Common myeloid progenitor, CD34-positive (primary cell): ENCODE measurements at regions not wholly inside any gene's neighbourhood (a gene's known extent, or its start where the extent isn't known, plus 50 kb on each side); places are given as distances from the start of the nearest gene placed in this dataset.

Experiments used
- CTCF ChIA-PET: fragments of 350-600 bp; sonication (Branson Sonifier 250); formaldehyde crosslinking; loops from one replicate; lab custom pipeline; 2021; ENCODE audit warnings: antibody characterized with exemption; lab: Charles Lee
- POLR2A ChIA-PET: fragments of 350-600 bp; sonication (Branson Sonifier 250); formaldehyde crosslinking; loops from one replicate; lab custom pipeline; 2021; ENCODE audit warnings: antibody characterized with exemption; lab: Charles Lee
- DNase-seq, 3 donors: peaks; one replicate each; pipeline versions ENCODE4 v3.0.0 to v3.0.0-alpha.2; 2013
- H3K27ac ChIP-seq, 2 experiments: 1 replicate in 1 of 2; 2 replicates in 1 of 2; pipeline ENCODE4 v1.7.0; 2013; ENCODE audit warnings: inconsistent platforms in 2 of 2, low read length in 2 of 2, mild to moderate bottlenecking in 2 of 2, low read depth in 1 of 2, moderate library complexity in 1 of 2; ENCODE audit not compliant: severe bottlenecking in 2 of 2, insufficient read depth in 1 of 2, poor library complexity in 1 of 2
- H3K27me3 ChIP-seq, 5 experiments: replicated peaks in 2 of 5; 1 replicate in 3 of 5; 2 replicates in 2 of 5; pipeline versions ENCODE4 v1.6.1 to v1.7.0; 2013; ENCODE audit warnings: low read length in 4 of 5, mild to moderate bottlenecking in 2 of 5, moderate library complexity in 2 of 5, inconsistent platforms in 1 of 5; ENCODE audit not compliant: insufficient read depth in 5 of 5, control insufficient read depth in 4 of 5
- H3K36me3 ChIP-seq, 4 experiments: 1 replicate in 2 of 4; 2 replicates in 2 of 4; pipeline versions ENCODE4 v1.6.1 to v1.7.0; 2013; ENCODE audit warnings: low read length in 3 of 4, control low read depth in 1 of 4, mild to moderate bottlenecking in 1 of 4; ENCODE audit not compliant: control insufficient read depth in 4 of 4, insufficient read depth in 4 of 4
- H3K4me1 ChIP-seq, 4 experiments: 1 replicate in 3 of 4; 2 replicates in 1 of 4; pipeline versions ENCODE4 v1.6.1 to v1.7.1; 2013; ENCODE audit warnings: low read length in 3 of 4, mild to moderate bottlenecking in 3 of 4, control low read depth in 1 of 4, inconsistent platforms in 1 of 4, moderate library complexity in 1 of 4; ENCODE audit not compliant: control insufficient read depth in 4 of 4, insufficient read depth in 4 of 4; ENCODE audit errors: control extremely low read depth in 1 of 4
- H3K4me3 ChIP-seq, 7 experiments: 1 replicate in 4 of 7; 2 replicates in 3 of 7; pipeline versions ENCODE4 v1.5.1 to v1.7.0; 2013; ENCODE audit warnings: mild to moderate bottlenecking in 7 of 7, low read length in 6 of 7, moderate library complexity in 6 of 7, inconsistent platforms in 2 of 7, low read depth in 2 of 7, control low read depth in 1 of 7; ENCODE audit not compliant: insufficient read depth in 4 of 7, control insufficient read depth in 1 of 7; ENCODE audit errors: extremely low read depth in 1 of 7
- H3K9me3 ChIP-seq, 5 experiments: 1 replicate in 4 of 5; 2 replicates in 1 of 5; pipeline versions ENCODE4 v1.6.1 to v1.7.1; 2013; ENCODE audit warnings: low read length in 4 of 5, mild to moderate bottlenecking in 2 of 5, inconsistent platforms in 1 of 5, low read depth in 1 of 5, moderate library complexity in 1 of 5; ENCODE audit not compliant: control insufficient read depth in 4 of 5, insufficient read depth in 2 of 5; ENCODE audit errors: control extremely low read depth in 1 of 5
- WGBS: methylation state at CpG from one replicate; pipeline ENCODE4 v1.1.5; 2013; ENCODE audit not compliant: insufficient coverage; 5-methylcytosine and 5-hydroxymethylcytosine counted together

DNA sequence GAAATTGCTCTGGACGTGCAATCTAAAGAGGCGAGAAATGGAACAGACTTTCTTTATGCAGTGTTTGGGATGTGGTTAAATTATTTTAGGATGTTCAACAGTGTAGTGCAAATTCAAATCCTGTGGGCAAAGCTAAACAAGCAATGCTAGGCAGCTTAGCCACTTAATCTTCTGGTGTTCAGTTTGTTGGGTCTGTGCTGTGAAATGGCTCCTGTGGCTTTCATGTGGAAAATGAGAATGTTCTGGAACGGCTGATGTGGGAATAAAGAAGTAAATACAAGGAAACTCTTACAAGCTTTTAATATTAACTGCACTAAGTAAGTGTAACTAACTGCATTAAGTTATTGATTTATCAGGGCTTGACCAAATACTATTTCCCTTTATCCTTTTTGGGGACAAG, 766.6 kb downstream of the ADGRL2 start:
- H3K4me1 ChIP-seq: no peaks in the 10 kb centered on the region
- 100% methylated on average over 1 of the region's 3 CpGs for WGBS
- ChIA-PET POLR2A (interaction anchor here (1.1 kb wide), 1 partner anchor 14 kb away, joined by 3 read pairs; no protein-coding TSS in a partner anchor), CTCF (no interaction called here)
- H3K4me3 ChIP-seq: no peak overlapping the region
- no peak for DNase-seq
- H3K27ac ChIP-seq: no peak overlapping the region
- no peaks in the 10 kb centered on the region for H3K9me3 ChIP-seq
- no peaks in the 10 kb centered on the region for H3K27me3 ChIP-seq
- H3K36me3 ChIP-seq: no peaks in the 10 kb centered on the region

DNA sequence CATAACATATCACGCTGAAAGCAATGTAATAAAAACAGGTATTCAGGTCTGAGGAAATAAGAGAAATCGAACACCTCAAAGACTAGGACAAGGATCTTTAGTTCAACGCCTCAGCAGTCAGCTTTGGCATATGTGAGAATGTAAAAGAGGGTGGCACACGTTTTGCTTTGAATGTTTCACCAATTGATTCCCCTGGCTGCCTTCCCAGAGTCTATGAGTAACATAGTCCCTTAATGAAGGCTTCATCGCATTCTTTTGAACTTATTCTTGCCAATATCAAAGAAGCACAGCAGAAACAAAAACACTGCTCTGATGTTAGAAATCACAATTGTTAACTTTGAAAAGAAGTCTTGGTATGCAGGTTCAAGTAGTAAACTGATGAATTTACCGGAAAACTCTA, 764.8 kb downstream of the ADGRL2 start:
- Histone ChIP-seq H3K4me1 (no peaks in the 10 kb centered on the region), H3K27ac (no peak overlapping the region), H3K9me3 (no peaks in the 10 kb centered on the region), H3K4me3 (no peak overlapping the region), H3K27me3 (no peaks in the 10 kb centered on the region), H3K36me3 (no peaks in the 10 kb centered on the region)
- POLR2A ChIA-PET: no interaction called here
- CTCF ChIA-PET: interaction anchor here (1.2 kb wide), 1 partner anchor 10 kb away, joined by 3 read pairs; no protein-coding TSS in a partner anchor
- no peak for DNase-seq
- 100% methylated on average over 4 of the region's 6 CpGs for WGBS

DNA sequence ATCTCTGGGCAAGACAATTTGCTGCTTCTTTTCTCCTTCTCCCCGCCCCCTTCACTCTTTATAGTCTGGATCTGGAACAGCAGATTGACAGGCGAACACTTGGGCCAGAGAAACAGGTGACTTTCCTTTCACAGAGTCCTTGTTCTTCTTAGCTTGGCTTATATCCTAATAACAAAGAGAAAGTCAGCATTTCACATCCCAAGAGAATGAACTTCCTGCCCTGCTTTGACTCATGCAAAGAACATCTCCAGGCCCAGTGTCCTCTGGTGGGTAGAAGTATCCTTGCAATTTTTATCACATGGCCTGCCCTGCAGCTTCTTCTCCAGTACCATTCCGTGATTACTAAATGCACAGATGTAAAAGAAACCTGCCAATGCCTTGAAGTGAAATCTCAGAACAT, 764.4 kb downstream of the ADGRL2 start:
- WGBS: 94% methylated on average over 2 of the region's 3 CpGs
- CTCF ChIA-PET: interaction anchor here (1.2 kb wide), 1 partner anchor 10 kb away, joined by 3 read pairs; no protein-coding TSS in a partner anchor
- POLR2A ChIA-PET: no interaction called here

DNA sequence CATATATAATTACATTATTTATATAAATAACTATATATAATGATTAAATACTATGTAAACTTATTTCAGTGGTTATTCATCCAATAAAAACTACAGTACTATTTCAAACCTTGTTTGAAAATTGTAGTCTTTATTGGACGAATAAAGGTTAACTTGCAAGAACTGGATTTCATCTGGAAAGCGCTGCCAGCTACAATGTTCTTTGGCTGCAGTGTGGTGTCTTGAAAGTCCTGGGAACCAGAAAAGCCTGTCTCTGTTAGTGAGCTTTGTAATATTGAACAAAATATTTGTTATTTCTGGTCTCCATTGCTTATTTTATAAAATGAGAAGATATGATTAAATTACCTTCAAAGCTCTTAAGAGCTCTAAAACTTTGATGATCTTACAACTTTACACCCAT, 763.6 kb downstream of the ADGRL2 start:
- no peak for DNase-seq
- Histone ChIP-seq H3K9me3 (no peaks in the 10 kb centered on the region), H3K27me3 (no peaks in the 10 kb centered on the region), H3K27ac (no peak overlapping the region), H3K4me1 (no peaks in the 10 kb centered on the region), H3K36me3 (no peaks in the 10 kb centered on the region), H3K4me3 (no peak overlapping the region)
- WGBS: 100% methylated on average over 2 of the region's 2 CpGs
- ChIA-PET CTCF (interaction anchor here (1.2 kb wide), 1 partner anchor 11 kb away, joined by 3 read pairs; no protein-coding TSS in a partner anchor), POLR2A (no interaction called here)

More for the DNA sequence above, 764.4 kb downstream of the ADGRL2 start:
- Histone ChIP-seq H3K36me3 (no peaks in the 10 kb centered on the region), H3K4me1 (no peaks in the 10 kb centered on the region), H3K9me3 (no peaks in the 10 kb centered on the region), H3K27ac (no peak overlapping the region), H3K4me3 (no peak overlapping the region), H3K27me3 (no peaks in the 10 kb centered on the region)
- DNase-seq: no peak

DNA sequence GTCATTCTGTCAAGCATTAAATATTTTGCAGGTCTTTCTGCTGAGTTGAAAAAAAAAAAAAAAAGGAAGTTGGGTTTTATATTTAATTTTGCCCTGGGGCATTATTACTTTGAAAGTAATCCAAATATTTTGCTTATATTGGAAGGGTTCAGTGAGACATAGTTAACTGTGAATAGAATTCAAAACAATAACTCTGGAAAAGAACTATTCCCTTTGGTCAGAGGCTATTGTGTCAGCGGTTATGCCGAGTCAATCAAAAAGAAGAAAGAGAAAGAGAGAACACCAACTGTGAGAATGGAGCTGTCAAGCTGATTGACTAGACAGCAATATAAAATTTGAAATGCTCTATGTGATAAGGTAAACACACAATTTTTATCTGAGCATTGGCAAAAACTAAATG, 761.7 kb downstream of the ADGRL2 start:
- H3K27me3 ChIP-seq: no peaks in the 10 kb centered on the region
- H3K9me3 ChIP-seq: no peaks in the 10 kb centered on the region
- no peak overlapping the region for H3K4me3 ChIP-seq
- no peaks in the 10 kb centered on the region for H3K36me3 ChIP-seq
- ChIA-PET CTCF (no interaction called here), POLR2A (no interaction called here)
- no CpG with 5 or more reads among the region's 2 CpGs for WGBS
- H3K27ac ChIP-seq: no peak overlapping the region
- H3K4me1 ChIP-seq: no peaks in the 10 kb centered on the region
- DNase-seq: no peak

DNA sequence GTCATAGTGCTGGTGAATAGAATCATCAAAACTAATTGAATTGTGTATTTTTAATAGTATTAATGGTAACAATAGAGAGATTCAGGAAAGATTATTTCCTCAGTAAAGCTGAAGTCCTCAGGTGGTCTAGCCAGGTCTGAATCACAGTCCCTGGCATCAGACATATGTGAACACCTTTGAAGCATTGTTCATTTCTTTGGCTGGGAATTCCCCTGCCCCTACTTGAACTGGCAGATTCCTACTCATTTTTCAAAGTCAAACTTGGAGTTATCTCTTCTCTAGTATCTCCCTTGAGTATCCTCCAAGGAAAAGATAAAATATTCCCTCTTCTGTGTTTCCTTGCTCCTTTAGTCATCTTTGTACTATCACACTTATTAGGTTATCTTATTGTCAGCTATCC, 759.8 kb downstream of the ADGRL2 start:
- ChIA-PET POLR2A (no interaction called here), CTCF (no interaction called here)
- DNase-seq: no peak

DNA sequence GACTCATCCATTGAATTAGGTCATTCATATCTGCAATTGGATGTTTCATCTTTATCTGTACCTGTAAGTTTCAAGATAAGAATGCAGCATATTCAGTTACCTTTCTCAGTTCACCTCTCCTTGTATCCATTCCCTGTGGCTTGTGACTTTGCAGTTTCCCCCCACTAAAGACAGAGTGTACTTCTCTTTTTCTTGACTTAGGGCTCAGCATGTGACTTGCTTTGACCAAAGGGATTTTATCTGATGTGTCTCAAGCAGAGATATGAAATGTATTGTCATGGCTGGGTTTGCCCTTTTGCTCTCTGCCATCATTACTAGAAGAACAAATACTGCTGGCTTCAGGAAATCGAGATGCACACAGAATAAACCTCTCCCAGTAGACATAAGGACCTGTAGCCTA, 754.8 kb downstream of the ADGRL2 start:
- Histone ChIP-seq H3K9me3 (no peaks in the 10 kb centered on the region), H3K36me3 (no peaks in the 10 kb centered on the region), H3K4me1 (peaks cover 0 to 11% (median 0%) of the 10 kb centered on the region in 4 experiments), H3K4me3 (no peak overlapping the region), H3K27ac (no peak overlapping the region), H3K27me3 (no peaks in the 10 kb centered on the region)
- ChIA-PET POLR2A (no interaction called here), CTCF (no interaction called here)
- DNase-seq: peak in 2 of 3 donors; percentile 45 to 57
- 80% methylated on average over 1 of the region's 1 CpG for WGBS

More for the DNA sequence above, 759.8 kb downstream of the ADGRL2 start:
- no peak overlapping the region for H3K4me3 ChIP-seq
- no peaks in the 10 kb centered on the region for H3K36me3 ChIP-seq
- peaks cover 0 to 6% (median 0%) of the 10 kb centered on the region in 4 experiments for H3K4me1 ChIP-seq
- H3K27ac ChIP-seq: no peak overlapping the region
- no peaks in the 10 kb centered on the region for H3K27me3 ChIP-seq
- no peaks in the 10 kb centered on the region for H3K9me3 ChIP-seq
